Forelimb muscle (tissue), 1 donor: ENCODE measurements at regions not wholly inside any gene's neighbourhood (a gene's known extent, or its start where the extent isn't known, plus 50 kb on each side); places are given as distances from the start of the nearest gene placed in this dataset.

Experiments
- DNase-seq: peaks from one replicate; pipeline ENCODE4 v3.0.0-alpha.2; 2013; ENCODE audit warnings: low read depth

DNA sequence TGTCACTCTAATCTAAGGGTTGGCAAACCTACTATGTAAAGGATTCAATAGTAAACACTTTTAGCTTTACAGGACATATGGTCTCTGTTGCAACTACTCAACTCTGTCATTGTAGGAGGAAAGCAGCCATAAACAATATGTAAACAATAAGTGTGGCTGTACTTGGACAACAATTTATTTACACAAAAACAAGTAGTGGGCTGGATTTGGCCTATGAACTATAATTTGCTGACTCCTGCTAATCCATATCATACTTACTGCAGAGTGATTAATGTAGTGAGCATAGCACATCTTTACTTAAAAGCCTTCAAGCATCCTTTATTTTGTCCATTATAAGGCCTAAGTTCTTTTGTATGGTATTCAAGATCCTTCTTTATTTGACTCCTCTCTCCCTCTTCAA is 441.9 kb downstream of the ZIC1 start:
- no peak for DNase-seq

DNA sequence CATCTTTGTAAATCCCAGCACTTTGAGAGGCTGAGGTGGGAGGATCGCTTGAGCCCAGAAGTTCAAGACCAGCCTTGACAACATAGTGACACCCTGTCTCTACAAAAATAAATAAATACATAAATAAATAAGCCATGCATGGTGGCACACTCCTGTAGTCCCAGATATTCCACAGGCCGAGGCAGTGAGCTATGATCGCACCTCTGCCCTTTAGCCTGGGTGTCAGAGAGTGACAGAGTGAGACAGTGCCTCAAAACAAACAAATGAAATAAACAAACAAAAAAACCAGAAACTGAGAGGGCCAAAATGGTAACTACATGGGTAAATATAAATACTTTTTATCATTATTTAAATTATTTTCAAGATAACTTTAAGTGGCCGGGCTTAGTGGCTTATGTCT is 445.4 kb downstream of the ZIC1 start:
- DNase-seq = no peak

- no peak for DNase-seq
Observed at GRCh38 chr3:147864754-147865354, 455.7 kb downstream of the ZIC1 start.

GRCh38 chr3:147866561-147866960 is 457.4 kb downstream of the ZIC1 start:
- no peak for DNase-seq

DNA sequence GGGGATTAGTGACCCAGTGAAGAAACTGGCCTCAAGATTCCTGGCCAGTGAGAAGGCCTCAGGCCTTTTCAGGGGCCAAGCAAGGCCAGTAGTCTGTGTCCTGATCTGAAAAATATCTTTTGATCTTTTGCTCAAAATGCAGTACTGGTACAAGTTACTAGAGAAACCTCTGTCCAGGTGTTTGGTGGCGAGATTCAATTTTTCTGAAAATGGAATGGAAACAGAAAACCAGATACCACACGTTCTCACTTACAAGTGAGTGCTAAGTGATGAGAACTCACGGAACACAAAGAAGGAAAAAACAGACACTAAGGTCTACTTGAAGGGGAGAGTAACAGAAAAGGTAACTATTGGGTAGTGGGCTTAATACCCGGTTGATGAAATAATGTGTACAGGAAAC is 463.4 kb downstream of the ZIC1 start:
- no peak for DNase-seq

GRCh38 chr3:147875498-147875897 is 466.3 kb downstream of the ZIC1 start:
- no peak for DNase-seq

- no peak for DNase-seq
Observed at GRCh38 chr3:147881933-147882332, 472.8 kb downstream of the ZIC1 start.

DNA sequence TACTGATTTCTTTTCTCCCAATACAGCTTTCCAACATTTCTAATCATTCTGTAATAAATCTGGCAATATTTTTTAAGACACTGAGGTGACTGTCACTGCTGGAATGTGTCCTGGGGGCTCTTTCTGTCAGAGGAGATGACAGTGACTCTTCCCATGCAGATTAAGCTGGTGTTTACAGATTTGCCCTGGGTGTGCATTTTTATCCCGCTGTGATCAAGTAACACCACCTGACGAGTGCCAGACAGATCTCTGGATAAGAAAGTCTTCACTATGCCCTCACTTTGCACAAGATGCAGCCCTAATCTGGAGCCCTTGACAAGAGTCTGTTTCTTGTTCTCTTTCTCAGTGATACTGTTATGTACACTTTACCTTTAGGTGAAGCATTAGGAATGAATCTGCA is 477.7 kb downstream of the ZIC1 start:
- DNase-seq = no peak

DNA sequence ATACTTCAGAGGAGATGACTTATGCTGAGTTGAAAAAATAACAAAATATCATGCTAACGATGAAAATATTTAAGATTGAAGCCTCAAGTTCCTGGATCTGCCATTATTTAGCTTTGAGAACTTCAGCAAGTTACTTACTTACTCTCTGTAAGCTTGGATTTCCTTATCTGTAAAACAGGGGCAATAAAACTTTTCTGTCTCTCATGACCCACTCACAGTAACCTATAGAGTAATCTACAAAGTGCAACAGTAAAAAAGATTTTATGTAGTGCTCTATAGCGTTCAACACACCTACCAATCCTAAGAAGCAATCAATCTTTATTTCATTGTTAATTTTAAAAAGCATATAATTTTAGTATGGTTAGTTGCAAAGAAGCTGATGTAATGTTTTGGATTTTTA is 478.6 kb downstream of the ZIC1 start:
- no peak for DNase-seq

DNA sequence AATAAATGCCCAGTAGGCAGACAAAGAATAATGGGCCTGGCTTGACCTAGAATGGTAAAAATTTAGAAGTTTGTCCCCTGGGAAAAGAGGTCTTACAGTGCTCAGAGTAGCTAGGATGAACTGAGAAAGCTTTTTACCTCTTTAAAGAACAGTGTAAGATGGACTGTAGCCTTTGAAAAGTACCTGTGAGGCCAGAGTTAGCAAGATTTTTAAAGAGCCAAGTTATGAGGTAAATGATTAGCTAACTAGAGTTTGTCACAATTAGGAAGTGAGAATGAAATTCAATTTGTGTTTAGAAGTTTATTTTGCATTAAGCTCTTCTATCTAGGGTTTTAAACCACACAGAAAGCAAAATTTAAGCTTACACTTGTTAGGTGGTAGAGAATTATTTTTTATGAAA is 480.9 kb downstream of the ZIC1 start:
- DNase-seq = no peak

DNA sequence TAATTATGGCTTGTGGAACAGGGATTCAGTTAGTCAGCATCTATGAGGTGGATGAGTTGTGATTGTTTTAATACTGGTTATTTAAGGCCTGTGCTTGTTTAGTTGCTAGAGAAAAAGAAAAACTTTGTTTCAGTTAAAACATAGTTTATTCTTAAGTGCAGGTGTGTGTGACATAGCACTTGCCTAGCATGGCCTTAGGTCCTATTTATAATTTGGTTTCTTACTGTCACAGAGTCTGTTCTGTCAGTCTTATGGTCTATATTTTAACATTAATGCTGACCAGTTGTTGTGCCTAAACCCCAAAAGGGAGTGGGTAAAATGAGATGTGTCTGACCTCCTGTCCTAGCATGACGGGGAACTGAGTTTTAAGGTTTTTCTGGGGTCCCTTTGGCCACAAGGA is 486.3 kb downstream of the ZIC1 start:
- no peak for DNase-seq

- no peak for DNase-seq
Observed at GRCh38 chr3:147900851-147901250, 491.7 kb downstream of the ZIC1 start.

GRCh38 chr3:147903026-147903425 is 493.9 kb downstream of the ZIC1 start:
- no peak for DNase-seq

DNA sequence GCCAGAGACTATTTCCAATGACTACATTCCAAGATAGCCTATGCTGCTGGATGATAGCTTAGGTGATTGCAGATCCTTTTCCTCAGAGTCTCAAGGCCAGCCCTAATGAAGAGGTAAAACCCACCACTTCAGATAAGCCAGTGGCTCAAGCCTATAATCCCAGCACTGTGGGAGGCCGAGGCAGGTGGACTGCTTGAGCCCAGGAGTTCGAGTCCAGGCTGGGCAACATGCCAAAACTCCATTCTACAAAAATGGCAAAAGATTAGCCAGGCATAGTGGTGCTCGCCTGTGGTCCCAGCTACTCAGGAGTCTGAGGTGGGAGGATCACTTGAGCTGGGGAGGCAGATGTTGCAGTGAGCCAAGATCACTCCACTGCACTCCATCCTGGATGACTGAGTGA is 495.3 kb downstream of the ZIC1 start:
- no peak for DNase-seq

DNA sequence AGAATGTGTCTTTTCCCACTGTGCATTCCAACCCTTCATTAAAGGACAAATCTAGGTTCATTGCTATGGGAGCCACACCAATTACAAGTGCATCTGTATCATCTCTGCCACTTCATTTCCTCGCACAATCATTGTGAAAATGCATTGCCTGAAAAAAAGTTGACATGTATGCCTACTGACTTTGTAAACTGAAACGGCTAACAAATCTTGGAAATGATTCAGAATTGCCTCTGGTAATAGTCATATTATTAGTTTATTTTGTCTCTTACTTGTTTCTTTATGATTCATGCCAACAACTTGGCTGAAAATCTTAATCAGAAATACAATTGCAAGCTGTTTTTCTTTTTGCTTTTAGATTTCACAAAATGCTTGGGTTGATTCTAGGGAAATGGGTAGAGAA is 497.1 kb downstream of the ZIC1 start:
- DNase-seq = no peak

DNA sequence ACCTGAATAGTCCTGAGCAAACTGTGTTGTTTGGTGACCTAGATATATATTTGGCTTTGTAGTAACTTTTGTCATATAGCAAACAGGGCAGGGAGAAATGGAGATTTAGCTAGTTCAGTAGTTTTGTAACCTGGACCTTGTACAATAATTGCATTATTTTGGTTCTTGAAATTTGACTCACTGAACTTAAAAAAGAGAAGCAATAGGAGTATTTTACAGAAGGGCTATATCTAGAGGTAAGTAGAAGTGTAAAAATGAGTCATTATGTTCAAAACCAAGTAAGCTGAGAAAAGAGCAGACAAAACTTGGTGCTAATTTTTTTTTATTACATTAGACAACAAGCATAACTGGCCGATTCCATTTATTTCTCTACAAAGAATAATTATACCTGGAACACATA is 505.4 kb downstream of the ZIC1 start:
- no peak for DNase-seq

DNA sequence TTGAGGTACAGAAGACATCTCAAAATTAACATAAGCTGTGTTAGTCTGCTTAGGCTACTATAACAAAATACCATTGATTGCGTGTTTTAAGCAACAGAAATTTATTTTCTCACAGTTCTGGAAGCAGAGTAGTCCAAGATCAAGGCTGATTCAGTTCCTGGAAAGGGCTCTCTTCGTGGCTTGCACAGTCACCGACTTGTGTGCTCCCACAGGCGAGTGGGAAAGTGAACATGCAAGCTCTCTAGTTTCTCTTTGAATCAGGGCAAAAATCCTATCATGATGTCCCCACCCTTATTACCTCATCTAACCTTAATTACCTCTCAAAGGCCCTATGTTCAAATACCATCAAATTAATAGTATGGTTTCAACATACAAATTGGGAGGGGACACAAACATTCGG is 505.9 kb downstream of the ZIC1 start:
- no peak for DNase-seq

DNA sequence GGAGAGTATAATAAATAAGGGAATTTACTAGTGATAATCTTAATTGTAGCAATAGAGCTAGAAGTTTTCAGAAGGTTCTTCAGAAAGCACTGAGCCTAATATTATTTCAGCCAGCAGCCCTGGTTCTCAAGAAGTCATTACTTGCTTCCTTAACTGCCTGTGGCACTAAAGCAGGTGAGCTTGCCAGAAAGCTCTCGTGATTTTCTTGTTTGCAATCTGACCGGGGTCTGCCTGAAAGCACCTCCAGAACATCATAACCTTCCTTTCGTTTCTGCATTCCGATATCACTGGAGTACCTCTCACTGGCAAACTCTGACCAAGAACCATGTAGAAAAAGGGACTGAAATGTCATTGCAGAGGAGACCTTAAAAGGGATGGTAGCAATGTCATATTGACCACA is 510.3 kb downstream of the ZIC1 start:
- DNase-seq = no peak

DNA sequence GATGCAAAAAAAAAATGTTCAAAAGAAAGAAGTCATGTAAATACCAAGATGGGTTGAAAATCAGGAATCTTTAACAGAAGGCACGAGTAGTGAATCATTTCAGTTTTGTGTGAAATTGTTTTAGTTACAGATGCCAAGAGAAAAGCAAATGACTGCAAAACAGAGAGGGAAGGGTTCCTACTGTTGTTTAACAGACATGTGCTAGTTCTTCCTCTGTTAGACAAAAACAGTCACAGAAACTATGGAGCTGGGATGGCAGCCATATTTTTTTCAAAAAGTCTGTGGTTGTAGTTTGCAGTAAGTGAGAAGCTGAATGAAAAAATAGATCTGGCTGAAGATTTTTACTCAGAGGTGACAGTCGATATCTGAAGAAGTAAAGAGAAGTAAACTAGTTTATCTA is 511.9 kb downstream of the ZIC1 start:
- DNase-seq = no peak

GRCh38 chr3:147924755-147925154 is 515.6 kb downstream of the ZIC1 start:
- no peak for DNase-seq

DNA sequence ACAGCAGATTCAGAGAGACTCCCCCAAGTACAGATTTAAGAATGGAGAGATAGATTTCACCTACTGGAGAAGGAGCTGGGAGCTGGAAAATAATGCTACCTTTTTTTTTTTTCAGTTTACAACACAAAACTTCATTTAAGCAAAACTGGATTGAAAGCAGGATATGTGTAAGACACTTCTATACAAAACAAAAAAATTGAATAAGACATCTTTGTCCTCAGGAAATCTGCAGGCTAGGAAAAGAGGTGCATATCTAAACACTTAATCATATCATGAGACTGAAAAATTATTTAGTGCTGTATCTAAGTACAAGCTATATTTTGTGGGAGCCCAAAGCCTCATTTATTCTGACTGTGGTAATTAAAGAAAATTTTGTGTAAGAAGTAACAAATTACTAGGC is 516.1 kb downstream of the ZIC1 start:
- no peak for DNase-seq

DNA sequence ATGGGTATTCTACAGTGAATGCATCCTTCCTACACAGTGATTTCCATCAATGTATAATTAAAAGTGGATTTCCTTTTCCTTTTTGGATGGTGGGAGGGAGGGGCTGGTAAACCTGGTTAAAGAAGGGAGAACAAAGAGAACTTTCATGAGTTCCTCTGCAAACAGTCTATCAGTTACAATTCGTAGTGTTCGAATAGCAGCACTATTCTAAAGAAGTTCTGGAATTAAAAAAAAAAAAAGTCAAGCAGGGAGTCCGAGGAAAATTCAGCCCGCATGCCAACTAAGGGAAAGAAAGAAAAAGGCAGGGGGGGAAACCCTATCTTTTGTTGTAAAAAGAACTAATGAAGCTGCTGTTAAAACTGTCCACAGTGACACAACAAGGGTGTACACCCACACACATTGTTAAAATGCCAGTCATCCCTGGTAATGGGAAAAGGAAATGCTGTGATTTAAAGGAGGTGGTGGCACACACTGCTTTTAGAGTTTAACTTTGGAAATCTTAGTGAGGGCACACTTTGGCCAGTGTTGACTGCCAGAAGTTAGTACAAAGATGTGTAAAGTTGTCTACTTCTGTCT is 521.2 kb downstream of the ZIC1 start:
- no peak for DNase-seq

DNA sequence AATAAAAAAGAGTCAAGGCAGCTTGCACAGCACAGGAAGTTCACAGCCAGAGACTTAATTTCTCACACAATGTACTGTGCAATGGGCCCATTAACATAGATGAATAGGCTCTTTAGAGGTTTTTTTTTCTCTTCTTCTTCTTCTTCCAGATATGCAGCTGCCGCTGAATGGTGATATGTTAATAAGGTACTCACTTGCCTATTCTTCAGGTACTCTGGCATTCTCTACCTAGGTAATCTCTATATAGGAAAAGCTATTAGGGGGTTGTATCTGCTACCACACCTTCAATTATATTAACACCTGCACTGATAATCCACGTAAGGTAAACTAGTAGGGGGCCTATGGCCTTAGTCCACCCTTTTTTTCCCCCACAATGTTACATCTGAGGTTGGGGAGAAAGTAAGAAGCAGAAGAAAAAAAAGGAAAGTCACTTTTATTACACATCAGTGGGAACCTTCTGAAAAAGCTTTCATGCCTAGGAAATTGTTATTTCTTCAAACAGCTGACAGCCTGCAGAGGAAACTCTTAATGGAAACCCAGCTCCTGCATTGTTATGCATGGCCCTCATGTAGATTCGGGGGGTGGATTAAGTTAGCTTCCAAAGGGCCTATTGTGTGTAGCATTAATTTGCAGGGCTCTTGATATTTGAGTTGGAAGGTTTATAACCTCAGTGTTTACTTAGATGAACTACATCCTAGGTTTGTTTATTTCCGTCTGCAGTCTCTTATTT is 525.5 kb downstream of the ZIC1 start:
- no peak for DNase-seq

- DNase-seq = no peak
Observed at GRCh38 chr3:147937341-147937740, 528.2 kb downstream of the ZIC1 start.
